A673 (cell line): ENCODE measurements at regions not wholly inside any gene's neighbourhood (a gene's known extent, or its start where the extent isn't known, plus 50 kb on each side); places are given as distances from the start of the nearest gene placed in this dataset.

Experiments
- BruUV-seq: library from RNA; stranded (reverse); fragments of 400-500 nt; replicated peaks from 2 replicates; lab custom pipeline; 2021; lab: Mats Ljungman, UMichigan
- CTCF ChIA-PET: fragments of 300-600 bp; sonication (Branson Sonifier 250); formaldehyde crosslinking; loops from one replicate; lab custom pipeline; 2022; ENCODE audit warnings: antibody characterized with exemption; lab: Charles Lee
- POLR2A ChIA-PET: fragments of 300-600 bp; sonication (Branson Sonifier 250); formaldehyde crosslinking; loops from one replicate; lab custom pipeline; 2022; ENCODE audit warnings: antibody characterized with exemption; ENCODE audit not compliant: low non-redundant PET; lab: Charles Lee
- DNase-seq: peaks from one replicate; pipeline ENCODE4 v3.0.0-alpha.2; 2015; ENCODE audit warnings: low spot score
- H3K27ac ChIP-seq: fragments of 200-600 bp; sonication (generic); 2 replicates; pipeline ENCODE4 v1.5.1; 2016; ENCODE audit warnings: mixed run types, low read depth, mild to moderate bottlenecking, mixed read lengths, antibody characterized with exemption, low read length; ENCODE audit not compliant: poor library complexity, severe bottlenecking
- H3K27me3 ChIP-seq: fragments of 200-600 bp; sonication (generic); replicated peaks from 2 replicates; pipeline ENCODE4 v1.6.1; 2017; ENCODE audit warnings: mixed run types, low read depth, mild to moderate bottlenecking, mixed read lengths, antibody characterized with exemption, low read length; ENCODE audit not compliant: insufficient read depth, poor library complexity
- H3K36me3 ChIP-seq: fragments of 200-600 bp; sonication (generic); 2 replicates; pipeline ENCODE4 v1.6.1; 2016; ENCODE audit warnings: mixed run types, mild to moderate bottlenecking, mixed read lengths, antibody characterized with exemption, low read length; ENCODE audit not compliant: insufficient read depth, poor library complexity, severe bottlenecking
- H3K4me1 ChIP-seq: fragments of 200-600 bp; sonication (generic); 2 replicates; pipeline ENCODE4 v1.6.1; 2017; ENCODE audit warnings: mixed run types, mild to moderate bottlenecking, mixed read lengths, antibody characterized with exemption, low read length; ENCODE audit not compliant: insufficient read depth, poor library complexity, severe bottlenecking
- H3K4me3 ChIP-seq: fragments of 200-600 bp; sonication (generic); 2 replicates; pipeline ENCODE4 v1.5.1; 2016; ENCODE audit warnings: low read depth, mixed run types, mild to moderate bottlenecking, mixed read lengths, low read length; ENCODE audit not compliant: poor library complexity, severe bottlenecking
- H3K9me3 ChIP-seq: fragments of 200-600 bp; sonication (generic); 2 replicates; pipeline ENCODE4 v1.6.1; 2016; ENCODE audit warnings: mixed run types, low read depth, mild to moderate bottlenecking, mixed read lengths, antibody characterized with exemption, low read length; ENCODE audit not compliant: poor library complexity, severe bottlenecking
- EZH2 ChIP-seq: fragments of 200-600 bp; sonication (generic); IDR thresholded peaks from 2 replicates; pipeline ENCODE4 v1.6.1; 2017; ENCODE audit warnings: borderline replicate concordance, low read depth, mild to moderate bottlenecking, mixed read lengths, antibody characterized with exemption, low read length; ENCODE audit not compliant: poor library complexity, severe bottlenecking
- intact Hi-C: fragments of 100-400 bp; cut with micrococcal nuclease; formaldehyde crosslinking; loops from one replicate; pipeline ENCODE4 v1.10.0; 2022; ENCODE audit not compliant: unreplicated experiment
- TF ChIP-seq, protein P1 (sequence below): fragments of 300-800, 200-600 bp; sonication (generic); conservative IDR thresholded peaks from 2 replicates; pipeline ENCODE4 v1.5.1; 2017; ENCODE audit warnings: low read depth, mild to moderate bottlenecking, antibody characterized with exemption, low read length, moderate library complexity, mixed read lengths

DNA sequence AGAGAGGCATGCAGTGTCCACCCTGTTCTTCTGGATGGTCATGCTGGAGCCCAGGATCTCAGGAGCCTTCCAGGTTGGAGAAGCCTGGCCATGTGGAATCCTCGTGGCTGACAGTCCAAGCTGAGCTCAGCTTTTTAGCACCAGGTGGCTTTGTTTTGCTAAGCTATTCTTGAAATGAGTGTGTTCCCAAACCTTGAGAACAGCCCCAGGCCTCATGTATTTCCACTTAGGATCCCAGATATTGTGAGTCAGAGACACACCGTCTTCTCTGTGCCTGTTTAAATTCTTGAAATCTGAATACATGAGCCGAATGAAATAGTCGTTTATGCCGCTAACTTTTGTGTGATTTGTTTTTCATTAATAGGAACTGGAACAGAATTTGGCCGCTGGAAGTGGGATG, 61.2 kb downstream of the IRX2 start:
- POLR2A ChIA-PET: no interaction called here
- no TSS peak for BruUV-seq
- Histone ChIP-seq H3K27me3 (no peaks in the 10 kb centered on the region), H3K4me3 (no peak overlapping the region), H3K36me3 (no peaks in the 10 kb centered on the region), H3K27ac (no peak overlapping the region), H3K4me1 (no peaks in the 10 kb centered on the region), H3K9me3 (peaks cover 62% of the 10 kb centered on the region)
- intact Hi-C loops: no loop called here
- no peak for DNase-seq
- CTCF ChIA-PET: no interaction called here
- no peak for TF ChIP-seq EZH2
- TF ChIP-seq, protein P1, sequence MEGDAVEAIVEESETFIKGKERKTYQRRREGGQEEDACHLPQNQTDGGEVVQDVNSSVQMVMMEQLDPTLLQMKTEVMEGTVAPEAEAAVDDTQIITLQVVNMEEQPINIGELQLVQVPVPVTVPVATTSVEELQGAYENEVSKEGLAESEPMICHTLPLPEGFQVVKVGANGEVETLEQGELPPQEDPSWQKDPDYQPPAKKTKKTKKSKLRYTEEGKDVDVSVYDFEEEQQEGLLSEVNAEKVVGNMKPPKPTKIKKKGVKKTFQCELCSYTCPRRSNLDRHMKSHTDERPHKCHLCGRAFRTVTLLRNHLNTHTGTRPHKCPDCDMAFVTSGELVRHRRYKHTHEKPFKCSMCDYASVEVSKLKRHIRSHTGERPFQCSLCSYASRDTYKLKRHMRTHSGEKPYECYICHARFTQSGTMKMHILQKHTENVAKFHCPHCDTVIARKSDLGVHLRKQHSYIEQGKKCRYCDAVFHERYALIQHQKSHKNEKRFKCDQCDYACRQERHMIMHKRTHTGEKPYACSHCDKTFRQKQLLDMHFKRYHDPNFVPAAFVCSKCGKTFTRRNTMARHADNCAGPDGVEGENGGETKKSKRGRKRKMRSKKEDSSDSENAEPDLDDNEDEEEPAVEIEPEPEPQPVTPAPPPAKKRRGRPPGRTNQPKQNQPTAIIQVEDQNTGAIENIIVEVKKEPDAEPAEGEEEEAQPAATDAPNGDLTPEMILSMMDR: no peak

DNA sequence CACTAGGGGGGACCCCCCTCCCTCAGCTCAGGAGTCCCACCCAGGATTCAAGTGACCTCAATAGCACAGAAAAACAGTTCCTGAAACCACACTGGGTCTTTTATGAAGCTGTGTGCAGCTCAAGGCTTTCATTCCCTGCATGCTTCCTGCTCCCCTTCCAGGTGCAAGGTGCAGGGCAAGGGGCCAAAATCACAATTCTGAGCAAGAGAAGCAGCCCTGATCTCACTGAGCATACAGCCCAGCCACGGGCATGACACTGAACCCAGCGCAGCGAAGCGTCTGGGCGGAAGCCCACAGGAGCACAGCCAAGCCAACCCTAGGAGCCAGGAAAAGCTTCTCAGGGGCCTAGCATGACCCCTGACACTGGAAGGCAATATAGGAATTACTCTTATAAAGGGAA, 62.9 kb downstream of the IRX2 start:
- TF ChIP-seq EZH2: no peak
- TF ChIP-seq, protein P1: no peak
- ChIA-PET POLR2A (no interaction called here), CTCF (no interaction called here)
- Histone ChIP-seq H3K4me1 (no peaks in the 10 kb centered on the region), H3K27ac (no peak overlapping the region), H3K36me3 (no peaks in the 10 kb centered on the region), H3K27me3 (no peaks in the 10 kb centered on the region), H3K9me3 (peaks cover 53% of the 10 kb centered on the region), H3K4me3 (no peak overlapping the region)
- BruUV-seq: no TSS peak
- no peak for DNase-seq
- intact Hi-C loops: no loop called here

DNA sequence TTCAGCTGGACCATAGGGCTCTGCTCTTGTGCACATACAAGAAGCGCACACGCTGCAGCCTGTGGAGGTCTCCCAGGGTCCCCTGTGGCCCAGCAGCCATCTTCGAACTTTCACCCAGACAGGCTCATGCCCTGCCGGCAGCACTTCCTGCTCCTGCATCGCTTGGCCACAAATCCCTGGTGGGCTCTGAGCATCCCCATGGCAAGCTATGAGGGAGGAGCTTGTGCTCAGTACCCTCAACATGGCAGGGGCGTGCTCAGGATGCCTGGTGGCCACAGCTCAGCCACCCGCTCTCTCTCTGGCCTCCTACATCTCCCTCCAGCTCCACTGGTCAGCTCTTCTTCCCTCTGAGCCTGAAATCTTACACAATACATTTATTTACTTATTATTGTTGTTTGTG, 63.7 kb downstream of the IRX2 start:
- Histone ChIP-seq H3K4me3 (no peak overlapping the region), H3K9me3 (peaks cover 45% of the 10 kb centered on the region), H3K27ac (no peak overlapping the region), H3K4me1 (no peaks in the 10 kb centered on the region), H3K27me3 (no peaks in the 10 kb centered on the region), H3K36me3 (no peaks in the 10 kb centered on the region)
- intact Hi-C loops: no loop called here
- BruUV-seq: no TSS peak
- ChIA-PET CTCF (no interaction called here), POLR2A (no interaction called here)
- no peak for DNase-seq
- TF ChIP-seq EZH2: no peak
- TF ChIP-seq, protein P1: no peak
